Activated CD4-positive, alpha-beta T cell treated with anti-CD3 and anti-CD28 coated beads for 48 hours (primary cell): ENCODE measurements at regions not wholly inside any gene's neighbourhood (a gene's known extent, or its start where the extent isn't known, plus 50 kb on each side); places are given as distances from the start of the nearest gene placed in this dataset.
"Not testable (repeated sequence)": the region's sequence is repeated elsewhere in the genome, so short reads cannot be mapped to it uniquely, and the experiment has no call there.

Experiments used
- DNase-seq: peaks from one replicate; pipeline ENCODE4 v3.0.0-alpha.2; 2020

- DNase-seq = no peak
Observed at GRCh38 chr4:11116940-11117339, 311.8 kb downstream of the HS3ST1 start.

GRCh38 chr4:11111876-11112275 is 316.8 kb downstream of the HS3ST1 start:
- DNase-seq = no peak

GRCh38 chr4:11111370-11111769 is 317.3 kb downstream of the HS3ST1 start:
- no peak for DNase-seq

GRCh38 chr4:11106759-11107158 is 321.9 kb downstream of the HS3ST1 start:
- no peak for DNase-seq

- DNase-seq = no peak
Observed at GRCh38 chr4:11106190-11106589, 322.5 kb downstream of the HS3ST1 start.

- no peak for DNase-seq
Observed at GRCh38 chr4:11105715-11106114, 323.0 kb downstream of the HS3ST1 start.

GRCh38 chr4:11098461-11098860 is 330.2 kb downstream of the HS3ST1 start:
- DNase-seq = no peak

- DNase-seq = no peak
Observed at GRCh38 chr4:11097725-11098124, 331.0 kb downstream of the HS3ST1 start.

GRCh38 chr4:11081006-11081405 is 347.7 kb downstream of the HS3ST1 start:
- no peak for DNase-seq

GRCh38 chr4:11079171-11079570 is 349.5 kb downstream of the HS3ST1 start:
- DNase-seq = no peak

- no peak for DNase-seq
Observed at GRCh38 chr4:11074581-11075241, 354.0 kb downstream of the HS3ST1 start.

GRCh38 chr4:11073621-11074051 is 355.1 kb downstream of the HS3ST1 start:
- no peak for DNase-seq

GRCh38 chr4:11072999-11073398 is 355.7 kb downstream of the HS3ST1 start:
- DNase-seq = no peak

GRCh38 chr4:11072463-11072862 is 356.2 kb downstream of the HS3ST1 start:
- DNase-seq = no peak

- no peak for DNase-seq
Observed at GRCh38 chr4:11070813-11071212, 357.9 kb downstream of the HS3ST1 start.

- DNase-seq = no peak
Observed at GRCh38 chr4:11069581-11070211, 359.0 kb downstream of the HS3ST1 start.

GRCh38 chr4:11069083-11069482 is 359.6 kb downstream of the HS3ST1 start:
- no peak for DNase-seq

GRCh38 chr4:11066584-11066983 is 362.1 kb downstream of the HS3ST1 start:
- not testable (repeated sequence) for DNase-seq

- not testable (repeated sequence) for DNase-seq
Observed at GRCh38 chr4:11060637-11061036, 368.1 kb downstream of the HS3ST1 start.

- not testable (repeated sequence) for DNase-seq
Observed at GRCh38 chr4:11054937-11055336, 370.4 kb upstream of the CLNK start.

GRCh38 chr4:11053601-11054220 is 369.1 kb upstream of the CLNK start:
- DNase-seq = no peak

GRCh38 chr4:11051181-11051580 is 366.6 kb upstream of the CLNK start:
- DNase-seq = no peak

GRCh38 chr4:11050766-11051165 is 366.2 kb upstream of the CLNK start:
- no peak for DNase-seq

GRCh38 chr4:11049001-11049400 is 364.4 kb upstream of the CLNK start:
- no peak for DNase-seq
